ENCODE measurements at regions not wholly inside any gene's neighbourhood (a gene's known extent, or its start where the extent isn't known, plus 50 kb on each side); places are given as distances from the start of the nearest gene placed in this dataset.

GRCh38 chr2:220701115-220701514 is 871.0 kb downstream of the EPHA4 start:
- H3K36me3 ChIP-seq (ENCODE audit: control insufficient read depth in 2 of 2, insufficient read depth in 2 of 2, low read length in 2 of 2): no peaks in the 10 kb centered on the region
- H3K9me3 ChIP-seq (ENCODE audit: control insufficient read depth in 2 of 2, low read length in 2 of 2): no peaks in the 10 kb centered on the region
- H3K9ac ChIP-seq (ENCODE audit: low read depth in 1 of 2, low read length in 2 of 2): no peak overlapping the region
- no peak overlapping the region for H3K27ac ChIP-seq (ENCODE audit: low read depth in 2 of 2, low read length in 2 of 2)
- H3K4me3 ChIP-seq (ENCODE audit: low read length in 2 of 2): no peak overlapping the region
- H3K27me3 ChIP-seq (ENCODE audit: control insufficient read depth in 2 of 2, insufficient read depth in 2 of 2, low read length in 2 of 2): no peaks in the 10 kb centered on the region
- no peaks in the 10 kb centered on the region for H3K4me1 ChIP-seq (ENCODE audit: control insufficient read depth in 2 of 2, insufficient read depth in 2 of 2, low read length in 2 of 2)

GRCh38 chr2:220703279-220703678 is 868.8 kb downstream of the EPHA4 start:
- no peak overlapping the region for H3K9ac ChIP-seq (ENCODE audit: low read depth in 1 of 2, low read length in 2 of 2)
- H3K4me1 ChIP-seq (ENCODE audit: control insufficient read depth in 2 of 2, insufficient read depth in 2 of 2, low read length in 2 of 2): no peaks in the 10 kb centered on the region
- H3K27me3 ChIP-seq (ENCODE audit: control insufficient read depth in 2 of 2, insufficient read depth in 2 of 2, low read length in 2 of 2): no peaks in the 10 kb centered on the region
- H3K4me3 ChIP-seq (ENCODE audit: low read length in 2 of 2): no peak overlapping the region
- no peaks in the 10 kb centered on the region for H3K9me3 ChIP-seq (ENCODE audit: control insufficient read depth in 2 of 2, low read length in 2 of 2)
- no peak overlapping the region for H3K27ac ChIP-seq (ENCODE audit: low read depth in 2 of 2, low read length in 2 of 2)
- H3K36me3 ChIP-seq (ENCODE audit: control insufficient read depth in 2 of 2, insufficient read depth in 2 of 2, low read length in 2 of 2): no peaks in the 10 kb centered on the region

- H3K27me3 ChIP-seq (ENCODE audit: control insufficient read depth in 2 of 2, insufficient read depth in 2 of 2, low read length in 2 of 2): no peaks in the 10 kb centered on the region
- H3K9me3 ChIP-seq (ENCODE audit: control insufficient read depth in 2 of 2, low read length in 2 of 2): no peaks in the 10 kb centered on the region
- H3K36me3 ChIP-seq (ENCODE audit: control insufficient read depth in 2 of 2, insufficient read depth in 2 of 2, low read length in 2 of 2): no peaks in the 10 kb centered on the region
Measured at GRCh38 chr2:220704081-220704480, 868.0 kb downstream of the EPHA4 start.

GRCh38 chr2:220704810-220705209 is 867.3 kb downstream of the EPHA4 start:
- H3K36me3 ChIP-seq (ENCODE audit: control insufficient read depth in 2 of 2, insufficient read depth in 2 of 2, low read length in 2 of 2): no peaks in the 10 kb centered on the region
- no peaks in the 10 kb centered on the region for H3K9me3 ChIP-seq (ENCODE audit: control insufficient read depth in 2 of 2, low read length in 2 of 2)
- no peaks in the 10 kb centered on the region for H3K27me3 ChIP-seq (ENCODE audit: control insufficient read depth in 2 of 2, insufficient read depth in 2 of 2, low read length in 2 of 2)
- no peaks in the 10 kb centered on the region for H3K4me1 ChIP-seq (ENCODE audit: control insufficient read depth in 2 of 2, insufficient read depth in 2 of 2, low read length in 2 of 2)
- H3K9ac ChIP-seq (ENCODE audit: low read depth in 1 of 2, low read length in 2 of 2): no peak overlapping the region
- no peak overlapping the region for H3K27ac ChIP-seq (ENCODE audit: low read depth in 2 of 2, low read length in 2 of 2)
- no peak overlapping the region for H3K4me3 ChIP-seq (ENCODE audit: low read length in 2 of 2)

More at GRCh38 chr2:220704081-220704480, 868.0 kb downstream of the EPHA4 start:
- no peak overlapping the region for H3K4me3 ChIP-seq (ENCODE audit: low read length in 2 of 2)
- H3K27ac ChIP-seq (ENCODE audit: low read depth in 2 of 2, low read length in 2 of 2): no peak overlapping the region
- no peak overlapping the region for H3K9ac ChIP-seq (ENCODE audit: low read depth in 1 of 2, low read length in 2 of 2)
- H3K4me1 ChIP-seq (ENCODE audit: control insufficient read depth in 2 of 2, insufficient read depth in 2 of 2, low read length in 2 of 2): no peaks in the 10 kb centered on the region

GRCh38 chr2:220705678-220706077 is 866.4 kb downstream of the EPHA4 start:
- Histone ChIP-seq H3K4me3 (ENCODE audit: low read length in 2 of 2) (no peak overlapping the region), H3K36me3 (ENCODE audit: control insufficient read depth in 2 of 2, insufficient read depth in 2 of 2, low read length in 2 of 2) (no peaks in the 10 kb centered on the region), H3K4me1 (ENCODE audit: control insufficient read depth in 2 of 2, insufficient read depth in 2 of 2, low read length in 2 of 2) (no peaks in the 10 kb centered on the region), H3K27ac (ENCODE audit: low read depth in 2 of 2, low read length in 2 of 2) (no peak overlapping the region), H3K9me3 (ENCODE audit: control insufficient read depth in 2 of 2, low read length in 2 of 2) (no peaks in the 10 kb centered on the region), H3K9ac (ENCODE audit: low read depth in 1 of 2, low read length in 2 of 2) (no peak overlapping the region), H3K27me3 (ENCODE audit: control insufficient read depth in 2 of 2, insufficient read depth in 2 of 2, low read length in 2 of 2) (no peaks in the 10 kb centered on the region)

GRCh38 chr2:220707261-220707660 is 864.8 kb downstream of the EPHA4 start:
- no peak overlapping the region for H3K4me3 ChIP-seq (ENCODE audit: low read length in 2 of 2)
- no peaks in the 10 kb centered on the region for H3K36me3 ChIP-seq (ENCODE audit: control insufficient read depth in 2 of 2, insufficient read depth in 2 of 2, low read length in 2 of 2)
- no peak overlapping the region for H3K9ac ChIP-seq (ENCODE audit: low read depth in 1 of 2, low read length in 2 of 2)
- H3K27me3 ChIP-seq (ENCODE audit: control insufficient read depth in 2 of 2, insufficient read depth in 2 of 2, low read length in 2 of 2): no peaks in the 10 kb centered on the region
- no peaks in the 10 kb centered on the region for H3K4me1 ChIP-seq (ENCODE audit: control insufficient read depth in 2 of 2, insufficient read depth in 2 of 2, low read length in 2 of 2)
- no peaks in the 10 kb centered on the region for H3K9me3 ChIP-seq (ENCODE audit: control insufficient read depth in 2 of 2, low read length in 2 of 2)
- H3K27ac ChIP-seq (ENCODE audit: low read depth in 2 of 2, low read length in 2 of 2): no peak overlapping the region

- no peaks in the 10 kb centered on the region for H3K27me3 ChIP-seq (ENCODE audit: control insufficient read depth in 2 of 2, insufficient read depth in 2 of 2, low read length in 2 of 2)
- no peaks in the 10 kb centered on the region for H3K9me3 ChIP-seq (ENCODE audit: control insufficient read depth in 2 of 2, low read length in 2 of 2)
- H3K4me1 ChIP-seq (ENCODE audit: control insufficient read depth in 2 of 2, insufficient read depth in 2 of 2, low read length in 2 of 2): no peaks in the 10 kb centered on the region
- H3K36me3 ChIP-seq (ENCODE audit: control insufficient read depth in 2 of 2, insufficient read depth in 2 of 2, low read length in 2 of 2): no peaks in the 10 kb centered on the region
- H3K27ac ChIP-seq (ENCODE audit: low read depth in 2 of 2, low read length in 2 of 2): no peak overlapping the region
- H3K9ac ChIP-seq (ENCODE audit: low read depth in 1 of 2, low read length in 2 of 2): no peak overlapping the region
- H3K4me3 ChIP-seq (ENCODE audit: low read length in 2 of 2): no peak overlapping the region
Measured at GRCh38 chr2:220708366-220708765, 863.7 kb downstream of the EPHA4 start.

- no peak overlapping the region for H3K27ac ChIP-seq (ENCODE audit: low read depth in 2 of 2, low read length in 2 of 2)
- H3K4me3 ChIP-seq (ENCODE audit: low read length in 2 of 2): no peak overlapping the region
- no peaks in the 10 kb centered on the region for H3K9me3 ChIP-seq (ENCODE audit: control insufficient read depth in 2 of 2, low read length in 2 of 2)
- H3K36me3 ChIP-seq (ENCODE audit: control insufficient read depth in 2 of 2, insufficient read depth in 2 of 2, low read length in 2 of 2): no peaks in the 10 kb centered on the region
- no peaks in the 10 kb centered on the region for H3K4me1 ChIP-seq (ENCODE audit: control insufficient read depth in 2 of 2, insufficient read depth in 2 of 2, low read length in 2 of 2)
- no peaks in the 10 kb centered on the region for H3K27me3 ChIP-seq (ENCODE audit: control insufficient read depth in 2 of 2, insufficient read depth in 2 of 2, low read length in 2 of 2)
- no peak overlapping the region for H3K9ac ChIP-seq (ENCODE audit: low read depth in 1 of 2, low read length in 2 of 2)
Measured at GRCh38 chr2:220717283-220717682, 854.8 kb downstream of the EPHA4 start.

- no peak overlapping the region for H3K9ac ChIP-seq (ENCODE audit: low read depth in 1 of 2, low read length in 2 of 2)
- H3K36me3 ChIP-seq (ENCODE audit: control insufficient read depth in 2 of 2, insufficient read depth in 2 of 2, low read length in 2 of 2): no peaks in the 10 kb centered on the region
- H3K9me3 ChIP-seq (ENCODE audit: control insufficient read depth in 2 of 2, low read length in 2 of 2): no peaks in the 10 kb centered on the region
- H3K27ac ChIP-seq (ENCODE audit: low read depth in 2 of 2, low read length in 2 of 2): no peak overlapping the region
- H3K4me3 ChIP-seq (ENCODE audit: low read length in 2 of 2): no peak overlapping the region
- no peaks in the 10 kb centered on the region for H3K4me1 ChIP-seq (ENCODE audit: control insufficient read depth in 2 of 2, insufficient read depth in 2 of 2, low read length in 2 of 2)
- no peaks in the 10 kb centered on the region for H3K27me3 ChIP-seq (ENCODE audit: control insufficient read depth in 2 of 2, insufficient read depth in 2 of 2, low read length in 2 of 2)
Measured at GRCh38 chr2:220736778-220737177, 835.3 kb downstream of the EPHA4 start.

- Histone ChIP-seq H3K9me3 (ENCODE audit: control insufficient read depth in 2 of 2, low read length in 2 of 2) (no peaks in the 10 kb centered on the region), H3K4me1 (ENCODE audit: control insufficient read depth in 2 of 2, insufficient read depth in 2 of 2, low read length in 2 of 2) (no peaks in the 10 kb centered on the region), H3K36me3 (ENCODE audit: control insufficient read depth in 2 of 2, insufficient read depth in 2 of 2, low read length in 2 of 2) (no peaks in the 10 kb centered on the region), H3K27me3 (ENCODE audit: control insufficient read depth in 2 of 2, insufficient read depth in 2 of 2, low read length in 2 of 2) (no peaks in the 10 kb centered on the region), H3K27ac (ENCODE audit: low read depth in 2 of 2, low read length in 2 of 2) (no peak overlapping the region), H3K4me3 (ENCODE audit: low read length in 2 of 2) (no peak overlapping the region), H3K9ac (ENCODE audit: low read depth in 1 of 2, low read length in 2 of 2) (no peak overlapping the region)
Measured at GRCh38 chr2:220743203-220743602, 828.9 kb downstream of the EPHA4 start.

- Histone ChIP-seq H3K4me1 (ENCODE audit: control insufficient read depth in 2 of 2, insufficient read depth in 2 of 2, low read length in 2 of 2) (no peaks in the 10 kb centered on the region), H3K27me3 (ENCODE audit: control insufficient read depth in 2 of 2, insufficient read depth in 2 of 2, low read length in 2 of 2) (no peaks in the 10 kb centered on the region), H3K27ac (ENCODE audit: low read depth in 2 of 2, low read length in 2 of 2) (no peak overlapping the region), H3K4me3 (ENCODE audit: low read length in 2 of 2) (no peak overlapping the region), H3K36me3 (ENCODE audit: control insufficient read depth in 2 of 2, insufficient read depth in 2 of 2, low read length in 2 of 2) (no peaks in the 10 kb centered on the region), H3K9me3 (ENCODE audit: control insufficient read depth in 2 of 2, low read length in 2 of 2) (no peaks in the 10 kb centered on the region), H3K9ac (ENCODE audit: low read depth in 1 of 2, low read length in 2 of 2) (no peak overlapping the region)
Measured at GRCh38 chr2:220744861-220745260, 827.2 kb downstream of the EPHA4 start.

Data from mucosa of rectum (tissue), 2 donors.